Upper lobe of left lung (tissue), 4 donors: ENCODE measurements at regions not wholly inside any gene's neighbourhood (a gene's known extent, or its start where the extent isn't known, plus 50 kb on each side); places are given as distances from the start of the nearest gene placed in this dataset.

Source experiments
- CTCF ChIP-seq, 6 experiments: fragments of 450-650 bp in 4 of 6; fragments of 200-600 bp in 2 of 6; sonication (generic) in 2 of 6; IDR thresholded peaks; one replicate each; pipeline ENCODE4 v1.5.1; 2016 to 2019; ENCODE audit warnings: antibody characterized with exemption in 6 of 6
- EP300 ChIP-seq, 4 donors: sonication (generic); formaldehyde crosslinking; IDR thresholded peaks; one replicate each; pipeline ENCODE4 v1.5.1; 2017; ENCODE audit warnings: antibody characterized with exemption in 4 of 4, control low read depth in 2 of 4
- POLR2A ChIP-seq, 4 donors: fragments of 450-650 bp; IDR thresholded peaks; one replicate each; pipeline ENCODE4 v1.5.1; 2016 to 2017; ENCODE audit warnings: antibody characterized with exemption in 4 of 4, mild to moderate bottlenecking in 2 of 4
- POLR2AphosphoS5 ChIP-seq, 2 donors: sonication (generic); formaldehyde crosslinking; IDR thresholded peaks; one replicate each; pipeline ENCODE4 v1.5.1; 2017; ENCODE audit warnings: antibody characterized with exemption in 2 of 2

GRCh38 chr7:20010877-20011276 is 206.3 kb downstream of the MACC1 start:
- TF ChIP-seq CTCF (IDR thresholded peaks at IDR 0.05) = no peak
- no peak for TF ChIP-seq POLR2A (IDR thresholded peaks at IDR 0.05)
- no peak for TF ChIP-seq EP300 (IDR thresholded peaks at IDR 0.05)
- TF ChIP-seq POLR2AphosphoS5 (IDR thresholded peaks at IDR 0.05) = no peak
